HL-60 (cell line): ENCODE measurements at regions not wholly inside any gene's neighbourhood (a gene's known extent, or its start where the extent isn't known, plus 50 kb on each side); places are given as distances from the start of the nearest gene placed in this dataset.

Experiments
- DNase-seq, 2 experiments: peaks; one replicate each; pipeline ENCODE4 v3.0.0-alpha.2; 2010 to 2020; ENCODE audit warnings: low read depth in 1 of 2, low spot score in 1 of 2
- H3K27ac ChIP-seq: fragments of 250-450 bp; sonication (Bioruptor Pico); replicated peaks from 2 replicates; pipeline ENCODE4 v1.5.1; 2020; ENCODE audit warnings: mild to moderate bottlenecking, moderate library complexity
- H3K27me3 ChIP-seq: fragments of 250-450 bp; sonication (Bioruptor Pico); 2 replicates; pipeline ENCODE4 v1.5.1; 2021; ENCODE audit warnings: mild to moderate bottlenecking, moderate library complexity; ENCODE audit not compliant: insufficient read depth, poor library complexity, severe bottlenecking
- H3K4me3 ChIP-seq: replicated peaks from 2 replicates; pipeline ENCODE4 v1.5.1; 2011; ENCODE audit warnings: mild to moderate bottlenecking, control low read depth, low read length; ENCODE audit not compliant: insufficient read depth
- GABPA ChIP-seq: IDR thresholded peaks from 2 replicates; pipeline ENCODE4 v1.6.1; 2012; ENCODE audit warnings: low read depth
- POLR2AphosphoS5 ChIP-seq: IDR thresholded peaks from 2 replicates; pipeline ENCODE4 v1.6.1; 2012; ENCODE audit warnings: low read depth
- SPI1 ChIP-seq: IDR thresholded peaks from 2 replicates; pipeline ENCODE4 v1.6.1; 2012; ENCODE audit warnings: low read depth, mild to moderate bottlenecking, borderline replicate concordance
- TF ChIP-seq, protein P1 (sequence below): IDR thresholded peaks from one replicate; pipeline ENCODE4 v1.5.1; 2011; ENCODE audit warnings: low read length, control low read depth, inconsistent platforms; ENCODE audit not compliant: insufficient read depth
- TF ChIP-seq, protein P2 (sequence below): IDR thresholded peaks from 2 replicates; pipeline ENCODE4 v1.6.1; 2012; ENCODE audit warnings: low read depth; ENCODE audit not compliant: insufficient replicate concordance

DNA sequence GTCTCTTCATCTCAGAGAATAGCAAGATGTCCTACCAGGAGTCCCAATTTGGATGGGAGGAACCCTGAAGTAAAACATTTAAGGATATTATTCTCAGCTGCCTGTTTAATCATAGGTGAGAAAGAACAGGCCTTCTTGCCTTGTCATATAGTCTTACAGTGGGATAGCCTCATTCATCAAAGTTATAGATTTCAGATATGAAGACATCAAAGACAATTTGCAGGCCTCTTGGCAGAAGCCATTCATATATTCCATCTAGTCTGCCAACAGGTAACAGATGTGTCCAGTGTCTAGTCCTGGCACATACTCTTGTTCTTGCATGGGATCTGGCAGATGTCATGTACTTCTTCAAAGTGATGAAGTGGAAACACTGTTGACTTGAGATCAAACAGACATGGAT is 601.3 kb upstream of the GHITM start:
- Histone ChIP-seq H3K27me3 (no peaks in the 10 kb centered on the region), H3K27ac (no peak overlapping the region), H3K4me3 (no peak overlapping the region)
- no peak for TF ChIP-seq SPI1
- no peak for TF ChIP-seq POLR2AphosphoS5
- TF ChIP-seq GABPA: no peak
- TF ChIP-seq, protein P1, sequence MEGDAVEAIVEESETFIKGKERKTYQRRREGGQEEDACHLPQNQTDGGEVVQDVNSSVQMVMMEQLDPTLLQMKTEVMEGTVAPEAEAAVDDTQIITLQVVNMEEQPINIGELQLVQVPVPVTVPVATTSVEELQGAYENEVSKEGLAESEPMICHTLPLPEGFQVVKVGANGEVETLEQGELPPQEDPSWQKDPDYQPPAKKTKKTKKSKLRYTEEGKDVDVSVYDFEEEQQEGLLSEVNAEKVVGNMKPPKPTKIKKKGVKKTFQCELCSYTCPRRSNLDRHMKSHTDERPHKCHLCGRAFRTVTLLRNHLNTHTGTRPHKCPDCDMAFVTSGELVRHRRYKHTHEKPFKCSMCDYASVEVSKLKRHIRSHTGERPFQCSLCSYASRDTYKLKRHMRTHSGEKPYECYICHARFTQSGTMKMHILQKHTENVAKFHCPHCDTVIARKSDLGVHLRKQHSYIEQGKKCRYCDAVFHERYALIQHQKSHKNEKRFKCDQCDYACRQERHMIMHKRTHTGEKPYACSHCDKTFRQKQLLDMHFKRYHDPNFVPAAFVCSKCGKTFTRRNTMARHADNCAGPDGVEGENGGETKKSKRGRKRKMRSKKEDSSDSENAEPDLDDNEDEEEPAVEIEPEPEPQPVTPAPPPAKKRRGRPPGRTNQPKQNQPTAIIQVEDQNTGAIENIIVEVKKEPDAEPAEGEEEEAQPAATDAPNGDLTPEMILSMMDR: no peak
- TF ChIP-seq, protein P2, sequence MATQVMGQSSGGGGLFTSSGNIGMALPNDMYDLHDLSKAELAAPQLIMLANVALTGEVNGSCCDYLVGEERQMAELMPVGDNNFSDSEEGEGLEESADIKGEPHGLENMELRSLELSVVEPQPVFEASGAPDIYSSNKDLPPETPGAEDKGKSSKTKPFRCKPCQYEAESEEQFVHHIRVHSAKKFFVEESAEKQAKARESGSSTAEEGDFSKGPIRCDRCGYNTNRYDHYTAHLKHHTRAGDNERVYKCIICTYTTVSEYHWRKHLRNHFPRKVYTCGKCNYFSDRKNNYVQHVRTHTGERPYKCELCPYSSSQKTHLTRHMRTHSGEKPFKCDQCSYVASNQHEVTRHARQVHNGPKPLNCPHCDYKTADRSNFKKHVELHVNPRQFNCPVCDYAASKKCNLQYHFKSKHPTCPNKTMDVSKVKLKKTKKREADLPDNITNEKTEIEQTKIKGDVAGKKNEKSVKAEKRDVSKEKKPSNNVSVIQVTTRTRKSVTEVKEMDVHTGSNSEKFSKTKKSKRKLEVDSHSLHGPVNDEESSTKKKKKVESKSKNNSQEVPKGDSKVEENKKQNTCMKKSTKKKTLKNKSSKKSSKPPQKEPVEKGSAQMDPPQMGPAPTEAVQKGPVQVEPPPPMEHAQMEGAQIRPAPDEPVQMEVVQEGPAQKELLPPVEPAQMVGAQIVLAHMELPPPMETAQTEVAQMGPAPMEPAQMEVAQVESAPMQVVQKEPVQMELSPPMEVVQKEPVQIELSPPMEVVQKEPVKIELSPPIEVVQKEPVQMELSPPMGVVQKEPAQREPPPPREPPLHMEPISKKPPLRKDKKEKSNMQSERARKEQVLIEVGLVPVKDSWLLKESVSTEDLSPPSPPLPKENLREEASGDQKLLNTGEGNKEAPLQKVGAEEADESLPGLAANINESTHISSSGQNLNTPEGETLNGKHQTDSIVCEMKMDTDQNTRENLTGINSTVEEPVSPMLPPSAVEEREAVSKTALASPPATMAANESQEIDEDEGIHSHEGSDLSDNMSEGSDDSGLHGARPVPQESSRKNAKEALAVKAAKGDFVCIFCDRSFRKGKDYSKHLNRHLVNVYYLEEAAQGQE: no peak
- no peak for DNase-seq

DNA sequence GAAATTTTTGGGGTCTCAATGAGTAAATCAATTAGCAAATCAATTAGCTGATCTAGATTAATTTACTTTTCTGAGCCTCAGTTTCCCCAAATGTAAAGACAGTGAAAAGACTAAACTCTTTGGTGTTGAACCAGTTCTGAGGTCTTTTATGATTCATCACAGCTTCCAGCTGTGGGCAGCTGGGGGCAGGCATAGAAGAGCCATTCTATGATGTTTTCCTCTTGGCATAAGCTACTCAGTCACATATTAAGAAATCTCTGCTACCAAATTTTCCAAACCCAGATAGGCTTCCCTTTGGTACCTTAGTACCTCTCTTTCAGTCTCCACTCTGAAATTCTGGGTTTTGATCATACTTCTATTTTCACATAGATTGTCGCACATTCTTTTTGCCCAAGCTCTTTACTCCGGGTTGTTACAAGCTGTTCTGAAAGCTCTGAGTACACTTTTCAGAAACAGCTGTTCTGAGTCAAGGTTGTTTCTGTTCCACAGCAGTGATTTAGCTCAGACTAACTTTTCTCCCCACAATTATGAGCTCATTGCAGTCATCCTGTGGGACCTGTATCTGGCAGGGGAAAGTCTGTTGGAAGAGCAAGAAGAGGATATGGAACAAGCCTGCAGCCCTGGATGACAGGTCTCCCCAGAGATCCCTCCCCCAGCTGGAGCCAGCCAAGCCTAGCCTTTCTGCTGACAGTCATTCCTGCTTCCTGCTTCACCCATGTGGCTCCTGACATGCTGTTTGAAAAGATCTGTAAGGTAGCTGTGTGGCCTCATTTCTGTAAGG is 599.6 kb upstream of the GHITM start:
- no peak for DNase-seq
- H3K4me3 ChIP-seq: no peak overlapping the region
- H3K27me3 ChIP-seq: no peaks in the 10 kb centered on the region
- no peak for TF ChIP-seq POLR2AphosphoS5
- TF ChIP-seq, protein P1: no peak
- TF ChIP-seq GABPA: no peak
- TF ChIP-seq, protein P2: no peak
- TF ChIP-seq SPI1: no peak
- no peak overlapping the region for H3K27ac ChIP-seq

DNA sequence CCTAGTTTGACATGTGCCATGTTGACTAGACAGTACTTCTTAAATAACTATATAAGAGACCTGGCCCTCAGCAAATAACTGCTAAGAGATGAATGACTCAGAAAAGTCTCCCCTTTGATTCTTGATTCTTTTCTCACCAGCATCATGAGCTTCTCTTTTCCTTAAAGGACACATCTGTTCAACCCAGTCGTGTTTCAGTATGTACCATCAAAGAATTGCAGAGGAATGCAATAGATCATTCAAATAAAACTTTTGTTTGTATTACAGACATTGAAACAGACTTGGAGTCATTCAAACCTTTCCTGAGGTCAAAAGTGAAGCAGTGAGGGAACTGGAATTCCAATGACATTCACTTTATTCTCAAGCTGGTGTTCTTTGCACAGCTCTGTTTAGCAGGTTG is 598.3 kb upstream of the GHITM start:
- Histone ChIP-seq H3K4me3 (no peak overlapping the region), H3K27me3 (no peaks in the 10 kb centered on the region), H3K27ac (no peak overlapping the region)
- TF ChIP-seq, protein P1: no peak
- TF ChIP-seq, protein P2: no peak
- TF ChIP-seq GABPA (no peak), SPI1 (no peak)
- no peak for DNase-seq
